Activated CD4-positive, alpha-beta T cell treated with anti-CD3 and anti-CD28 coated beads for 36 hours (primary cell): ENCODE measurements at regions not wholly inside any gene's neighbourhood (a gene's known extent, or its start where the extent isn't known, plus 50 kb on each side); places are given as distances from the start of the nearest gene placed in this dataset.

Experiments
- ATAC-seq: fragments of 200-7000 bp; cut with Tn5 transposase; one replicate; pipeline ENCODE4 v1.10.0; 2021; ENCODE audit warnings: mild to moderate bottlenecking, moderate library complexity
- CTCF ChIA-PET: fragments of 350-600 bp; sonication (Branson Sonifier 250); formaldehyde crosslinking; loops from one replicate; lab custom pipeline; 2021; ENCODE audit warnings: antibody characterized with exemption; lab: Charles Lee
- POLR2A ChIA-PET: fragments of 350-600 bp; sonication (Branson Sonifier 250); formaldehyde crosslinking; loops from one replicate; lab custom pipeline; 2021; ENCODE audit warnings: antibody characterized with exemption, inconsistent platforms; lab: Charles Lee
- DNase-seq: peaks from one replicate; pipeline ENCODE4 v3.0.0-alpha.2; 2020
- H3K27ac Mint-ChIP-seq: one replicate; pipeline ENCODE4 v1.8.0; 2021; ENCODE audit warnings: mixed read lengths
- H3K27me3 Mint-ChIP-seq: one replicate; pipeline ENCODE4 v1.8.0; 2021; ENCODE audit warnings: mixed read lengths
- H3K36me3 Mint-ChIP-seq: one replicate; pipeline ENCODE4 v1.8.0; 2021; ENCODE audit warnings: low read depth, mixed read lengths
- H3K4me1 Mint-ChIP-seq: one replicate; pipeline ENCODE4 v1.8.0; 2021; ENCODE audit warnings: mixed read lengths
- H3K4me3 Mint-ChIP-seq: one replicate; pipeline ENCODE4 v1.8.0; 2021; ENCODE audit warnings: mild to moderate bottlenecking, moderate library complexity, mixed read lengths
- H3K9me3 Mint-ChIP-seq: one replicate; pipeline ENCODE4 v1.8.0; 2021; ENCODE audit warnings: low read depth, mixed read lengths
- intact Hi-C, 2 experiments: fragments of 100-400 bp; cut with DNase I in 1 of 2; cut with micrococcal nuclease in 1 of 2; formaldehyde crosslinking; loops; one replicate each; pipeline versions ENCODE4 v1.14.2 to v1.15.1; 2022 to 2024; cut with DNase I, micrococcal nuclease

GRCh38 chr13:99053636-99054233 lies 75.9 kb upstream of the DOCK9 start:
- DNase-seq (peak; percentile 33), ATAC-seq (no peak)
- POLR2A ChIA-PET, result no interaction called here
- Mint-ChIP-seq H3K9me3 (no peaks in the 10 kb centered on the region), H3K27ac (peak overlapping the region; percentile 79), H3K4me3 (no peak overlapping the region), H3K4me1 (peaks cover 71% of the 10 kb centered on the region), H3K27me3 (no peaks in the 10 kb centered on the region), H3K36me3 (peaks cover 5% of the 10 kb centered on the region)
- CTCF ChIA-PET, result interaction anchor here (0.8 to 2.7 kb wide), 6 partner anchors 10 to 149 kb away, joined by 3 to 7 read pairs (median 4); no protein-coding TSS in a partner anchor
- intact Hi-C loops, result loop anchor here in 1 of 2 experiments (10.0 kb wide), 1 partner anchor 389 kb away; no protein-coding TSS in a partner anchor

GRCh38 chr13:99055281-99055680 lies 77.4 kb upstream of the DOCK9 start:
- Mint-ChIP-seq H3K27ac (peak overlapping the region; percentile 67), H3K36me3 (peaks cover 2% of the 10 kb centered on the region), H3K27me3 (no peaks in the 10 kb centered on the region), H3K4me3 (peak overlapping the region; percentile 14), H3K4me1 (peaks cover 67% of the 10 kb centered on the region), H3K9me3 (no peaks in the 10 kb centered on the region)
- no peak for ATAC-seq
- ChIA-PET CTCF (interaction anchor here (0.7 to 2.7 kb wide), 8 partner anchors 9 to 281 kb away, joined by 3 to 11 read pairs (median 5); no protein-coding TSS in a partner anchor), POLR2A (interaction anchor here (0.6 to 0.7 kb wide), 2 partner anchors 63 to 204 kb away, joined by 3 to 4 read pairs; no protein-coding TSS in a partner anchor)
- no peak for DNase-seq
- intact Hi-C loops, result loop anchor here in 1 of 2 experiments (10.0 kb wide), 1 partner anchor 390 kb away; no protein-coding TSS in a partner anchor

DNA sequence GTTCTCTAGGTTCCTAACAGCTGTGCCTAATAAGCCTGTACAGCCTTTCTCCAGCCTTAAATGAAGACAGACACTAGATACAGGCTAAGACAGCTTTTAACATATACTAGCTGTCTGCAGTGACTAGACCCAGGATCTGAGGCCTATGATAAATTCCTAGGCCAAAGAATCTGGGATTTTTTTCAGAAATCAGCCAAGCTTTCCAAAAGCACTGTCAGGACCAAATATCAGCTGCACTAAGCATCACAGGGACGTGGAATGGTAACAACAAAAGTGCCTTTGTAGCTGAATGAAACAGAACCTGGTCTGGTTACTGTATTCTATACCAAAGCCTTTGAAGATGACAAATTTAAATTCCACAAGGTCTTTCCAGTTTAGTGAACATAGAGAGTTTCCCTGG lies 77.9 kb upstream of the DOCK9 start:
- DNase-seq (no peak), ATAC-seq (no peak)
- intact Hi-C loops, result loop anchor here in 1 of 2 experiments (10.0 kb wide), 1 partner anchor 391 kb away; no protein-coding TSS in a partner anchor
- H3K27me3 Mint-ChIP-seq, result no peaks in the 10 kb centered on the region
- ChIA-PET CTCF (interaction anchor here (0.7 to 2.7 kb wide), 9 partner anchors 9 to 280 kb away, joined by 3 to 11 read pairs (median 4); no protein-coding TSS in a partner anchor), POLR2A (interaction anchor here (0.7 to 1.2 kb wide), 2 partner anchors 9 to 12 kb away, joined by 4 read pairs; no protein-coding TSS in a partner anchor)
- H3K27ac Mint-ChIP-seq, result no peak overlapping the region
- peaks cover 2% of the 10 kb centered on the region for H3K36me3 Mint-ChIP-seq
- no peak overlapping the region for H3K4me3 Mint-ChIP-seq
- H3K9me3 Mint-ChIP-seq, result no peaks in the 10 kb centered on the region
- peaks cover 62% of the 10 kb centered on the region for H3K4me1 Mint-ChIP-seq

DNA sequence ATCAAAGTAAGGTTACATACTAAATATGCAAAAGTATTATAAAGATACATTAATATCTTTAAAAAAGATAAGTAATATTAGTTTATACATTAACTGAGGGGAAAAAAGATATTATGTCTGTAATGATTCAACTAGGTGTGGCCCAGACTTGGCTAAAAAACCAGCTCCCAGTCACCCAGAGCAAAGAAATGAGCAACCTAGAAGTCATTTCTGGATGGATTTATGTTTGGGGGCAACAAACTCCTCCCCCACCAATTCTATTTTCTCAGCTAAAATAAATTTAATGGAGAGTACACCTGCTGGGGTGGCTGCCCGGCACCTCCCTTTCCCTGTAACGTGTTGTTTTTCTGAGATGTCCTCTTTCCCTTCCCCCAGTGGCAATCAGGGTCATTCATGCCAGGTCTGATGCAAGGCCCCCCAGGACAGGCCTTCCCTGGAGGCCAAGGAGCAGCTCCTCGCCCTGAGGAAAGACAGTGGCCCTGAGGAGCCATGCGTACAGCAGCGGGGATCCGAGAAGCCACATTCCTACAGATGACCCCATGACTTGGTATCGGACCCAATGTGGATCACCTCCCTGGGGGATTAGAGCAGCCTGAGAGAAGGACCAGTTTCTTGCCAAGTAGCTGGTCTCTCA lies 78.6 kb upstream of the DOCK9 start:
- no peaks in the 10 kb centered on the region for H3K9me3 Mint-ChIP-seq
- intact Hi-C loops, result loop anchor here in 1 of 2 experiments (10.0 kb wide), 1 partner anchor 392 kb away; no protein-coding TSS in a partner anchor
- no peaks in the 10 kb centered on the region for H3K27me3 Mint-ChIP-seq
- ChIA-PET CTCF (interaction anchor here (0.5 to 2.7 kb wide), 8 partner anchors 8 to 325 kb away, joined by 3 to 11 read pairs (median 4); no protein-coding TSS in a partner anchor), POLR2A (interaction anchor here (0.5 to 1.2 kb wide), 3 partner anchors 10 to 19 kb away, joined by 4 read pairs; no protein-coding TSS in a partner anchor)
- DNase-seq, result no peak
- H3K4me1 Mint-ChIP-seq, result peaks cover 61% of the 10 kb centered on the region
- no peak for ATAC-seq
- H3K36me3 Mint-ChIP-seq, result peaks cover 2% of the 10 kb centered on the region
- no peak overlapping the region for H3K4me3 Mint-ChIP-seq
- no peak overlapping the region for H3K27ac Mint-ChIP-seq

- Mint-ChIP-seq H3K9me3 (no peaks in the 10 kb centered on the region), H3K27me3 (no peaks in the 10 kb centered on the region), H3K27ac (no peak overlapping the region), H3K4me3 (no peak overlapping the region), H3K4me1 (peaks cover 59% of the 10 kb centered on the region), H3K36me3 (peaks cover under 1% of the 10 kb centered on the region)
- intact Hi-C loops, result loop anchor here in 1 of 2 experiments (10.0 kb wide), 1 partner anchor 393 kb away; no protein-coding TSS in a partner anchor
- POLR2A ChIA-PET, result no interaction called here
- no peak for ATAC-seq
- DNase-seq, result no peak
- CTCF ChIA-PET, result interaction anchor here (0.8 to 2.5 kb wide), 3 partner anchors 9 to 18 kb away, joined by 3 to 11 read pairs (median 4); no protein-coding TSS in a partner anchor
These were observed 79.6 kb upstream of the DOCK9 start for GRCh38 chr13:99057310-99057975.

DNA sequence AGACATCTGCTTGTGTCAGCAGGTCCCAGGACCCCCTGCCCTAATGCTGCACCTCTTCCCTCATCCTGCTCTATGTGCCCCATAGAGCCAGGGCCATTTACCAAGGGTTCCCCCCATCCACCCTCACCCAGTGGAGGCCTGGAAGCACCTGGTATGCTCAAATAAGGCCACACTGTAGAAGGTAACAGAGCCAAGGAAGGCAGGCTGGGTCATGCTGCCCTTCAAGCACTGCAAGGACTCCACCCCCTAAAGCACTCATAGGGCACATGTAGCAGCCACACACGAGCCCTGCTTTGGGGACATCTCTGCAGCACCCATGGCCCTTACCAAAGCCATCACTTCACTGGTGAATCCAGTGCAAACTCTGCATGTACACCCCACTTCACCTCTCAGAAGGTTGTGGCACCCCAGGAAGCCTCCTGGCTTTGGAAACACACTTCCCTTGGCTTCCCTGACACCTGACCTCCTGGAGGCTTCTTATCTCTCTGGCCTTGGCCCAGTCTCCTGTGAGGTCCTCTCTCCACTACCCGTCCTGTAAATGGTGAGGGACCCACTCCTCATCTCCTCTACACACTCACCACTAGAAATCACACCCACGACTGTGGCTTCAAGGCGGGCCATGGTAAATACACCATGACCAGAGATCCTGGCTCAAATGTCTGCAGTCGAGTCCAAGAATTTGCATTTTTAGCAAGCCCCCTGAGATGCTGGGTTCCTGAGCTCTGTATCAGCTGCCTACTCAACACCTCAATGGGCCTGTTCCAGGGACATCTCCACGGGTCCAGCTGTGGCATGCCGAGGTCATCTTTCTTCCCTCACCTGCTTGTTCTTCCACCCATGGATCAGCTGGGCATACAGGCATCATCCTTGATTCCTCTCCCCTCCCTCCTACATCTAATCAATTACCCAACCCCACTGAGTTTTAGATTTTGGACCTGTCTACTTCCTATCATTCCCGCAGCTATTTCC lies 80.9 kb upstream of the DOCK9 start:
- Mint-ChIP-seq H3K4me3 (no peak overlapping the region), H3K9me3 (no peaks in the 10 kb centered on the region), H3K27me3 (no peaks in the 10 kb centered on the region), H3K36me3 (peaks cover 3% of the 10 kb centered on the region), H3K27ac (peak overlapping the region; percentile 13), H3K4me1 (peaks cover 59% of the 10 kb centered on the region)
- POLR2A ChIA-PET, result no interaction called here
- CTCF ChIA-PET, result interaction anchor here (0.5 to 0.6 kb wide), 2 partner anchors 10 to 260 kb away, joined by 4 read pairs; no protein-coding TSS in a partner anchor
- DNase-seq (no peak), ATAC-seq (no peak)
- intact Hi-C loops, result loop anchor here in 1 of 2 experiments (10.0 kb wide), 1 partner anchor 394 kb away; no protein-coding TSS in a partner anchor

- CTCF ChIA-PET, result interaction anchor here (0.5 kb wide), 1 partner anchor 259 kb away, joined by 4 read pairs; no protein-coding TSS in a partner anchor
- H3K27ac Mint-ChIP-seq, result no peak overlapping the region
- DNase-seq (no peak), ATAC-seq (no peak)
- no peaks in the 10 kb centered on the region for H3K27me3 Mint-ChIP-seq
- H3K4me3 Mint-ChIP-seq, result no peak overlapping the region
- H3K4me1 Mint-ChIP-seq, result peaks cover 59% of the 10 kb centered on the region
- H3K36me3 Mint-ChIP-seq, result peaks cover 7% of the 10 kb centered on the region
- intact Hi-C loops, result loop anchor here in 1 of 2 experiments (10.0 kb wide), 1 partner anchor 395 kb away; no protein-coding TSS in a partner anchor
- POLR2A ChIA-PET, result no interaction called here
- H3K9me3 Mint-ChIP-seq, result no peaks in the 10 kb centered on the region
These were observed 81.7 kb upstream of the DOCK9 start for GRCh38 chr13:99059498-99060075.

DNA sequence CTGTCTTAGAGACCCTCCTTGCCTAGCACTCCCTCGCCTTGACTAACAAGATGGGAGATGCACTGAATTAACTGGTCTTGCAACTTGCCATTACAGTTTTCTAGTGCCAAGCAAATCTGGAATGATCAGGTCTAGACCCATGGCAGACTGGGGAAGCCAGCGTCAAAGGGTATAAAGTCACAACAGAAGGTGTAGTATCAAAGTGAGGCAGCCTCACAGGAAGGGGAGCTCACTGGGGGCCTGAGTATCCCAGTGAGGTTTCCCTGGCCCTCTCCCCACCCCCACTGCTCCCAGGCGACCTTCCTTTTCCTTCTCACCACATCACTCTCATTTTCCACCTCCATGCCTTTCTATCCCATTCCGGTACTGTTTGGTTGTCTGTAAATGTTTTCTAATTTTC lies 83.5 kb upstream of the DOCK9 start:
- H3K27me3 Mint-ChIP-seq, result no peaks in the 10 kb centered on the region
- CTCF ChIA-PET, result interaction anchor here (0.6 kb wide), 1 partner anchor 191 kb away, joined by 3 read pairs; no protein-coding TSS in a partner anchor
- intact Hi-C loops, result no loop called here

GRCh38 chr13:99062593-99062992 lies 84.7 kb upstream of the DOCK9 start:
- Mint-ChIP-seq H3K4me3 (no peak overlapping the region), H3K4me1 (peaks cover 72% of the 10 kb centered on the region), H3K9me3 (no peaks in the 10 kb centered on the region), H3K36me3 (peaks cover 15% of the 10 kb centered on the region), H3K27me3 (no peaks in the 10 kb centered on the region), H3K27ac (no peak overlapping the region)
- ATAC-seq, result no peak
- intact Hi-C loops, result no loop called here
- POLR2A ChIA-PET, result no interaction called here
- DNase-seq, result no peak
- CTCF ChIA-PET, result interaction anchor here (0.6 kb wide), 1 partner anchor 22 kb away, joined by 3 read pairs; no protein-coding TSS in a partner anchor

More for the DNA sequence above, 83.5 kb upstream of the DOCK9 start:
- DNase-seq, result no peak
- Mint-ChIP-seq H3K4me1 (peaks cover 68% of the 10 kb centered on the region), H3K36me3 (peaks cover 9% of the 10 kb centered on the region), H3K27ac (no peak overlapping the region), H3K9me3 (no peaks in the 10 kb centered on the region), H3K4me3 (no peak overlapping the region)
- POLR2A ChIA-PET, result no interaction called here
- no peak for ATAC-seq

DNA sequence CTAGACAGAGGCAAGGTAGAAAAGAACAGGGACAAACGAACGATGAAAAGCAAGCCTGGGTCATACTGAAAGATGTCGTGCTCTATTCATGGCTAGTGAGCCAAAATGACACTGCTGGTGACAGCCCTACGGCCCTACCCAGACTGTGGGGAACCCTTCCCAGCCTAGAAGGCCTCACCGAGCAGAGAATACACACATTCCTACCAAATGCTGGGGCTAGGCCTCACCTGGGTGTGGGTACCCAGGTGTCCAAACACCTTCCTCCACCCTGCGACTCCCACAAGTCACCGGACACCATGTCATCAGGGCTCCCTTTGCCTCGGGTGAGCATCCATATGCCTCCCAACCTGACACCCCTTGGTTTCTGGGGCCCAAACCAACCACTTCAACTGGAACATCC lies 85.3 kb upstream of the DOCK9 start:
- Mint-ChIP-seq H3K27ac (no peak overlapping the region), H3K9me3 (no peaks in the 10 kb centered on the region), H3K4me1 (peaks cover 75% of the 10 kb centered on the region), H3K27me3 (no peaks in the 10 kb centered on the region), H3K4me3 (no peak overlapping the region), H3K36me3 (peaks cover 15% of the 10 kb centered on the region)
- ChIA-PET POLR2A (no interaction called here), CTCF (no interaction called here)
- DNase-seq, result no peak
- peak; percentile 27 for ATAC-seq
- intact Hi-C loops, result no loop called here
